Kidney (tissue), 13 donors: ENCODE measurements at regions not wholly inside any gene's neighbourhood (a gene's known extent, or its start where the extent isn't known, plus 50 kb on each side); places are given as distances from the start of the nearest gene placed in this dataset.

Experiments
- DNase-seq, 5 donors: peaks; one replicate each; pipeline ENCODE4 v3.0.0-alpha.2; 2013 to 2020
- FAIRE-seq: peaks from 2 replicates; lab custom pipeline; 2012; peaks lifted over from hg19 to GRCh38; lab: Jason Lieb, UNC
- H3K27ac ChIP-seq, 2 donors: one replicate each; pipeline ENCODE4 v1.7.0; 2013; ENCODE audit warnings: low read depth in 2 of 2, low read length in 2 of 2, inconsistent platforms in 1 of 2
- H3K27me3 ChIP-seq: one replicate; pipeline ENCODE4 v1.7.1; 2013; ENCODE audit warnings: low read length, inconsistent platforms; ENCODE audit not compliant: control insufficient read depth, insufficient read depth
- H3K36me3 ChIP-seq, 3 donors: one replicate each; pipeline versions ENCODE4 v1.7.0 to v1.7.1; 2013; ENCODE audit warnings: low read length in 3 of 3, control low read depth in 1 of 3, inconsistent platforms in 1 of 3; ENCODE audit not compliant: insufficient read depth in 3 of 3, control insufficient read depth in 2 of 3
- H3K4me1 ChIP-seq, 3 donors: one replicate each; pipeline versions ENCODE4 v1.7.0 to v1.7.1; 2013; ENCODE audit warnings: low read length in 3 of 3, inconsistent platforms in 1 of 3, low read depth in 1 of 3; ENCODE audit not compliant: control insufficient read depth in 2 of 3, insufficient read depth in 2 of 3
- H3K4me3 ChIP-seq, 3 donors: one replicate each; pipeline versions ENCODE4 v1.7.0 to v1.8.1; 2013; ENCODE audit warnings: low read length in 3 of 3, control low read depth in 1 of 3, inconsistent platforms in 1 of 3
- H3K9ac ChIP-seq, 3 donors: one replicate each; pipeline versions ENCODE4 v1.7.0 to v1.7.1; 2013; ENCODE audit warnings: low read length in 3 of 3, control low read depth in 1 of 3, inconsistent platforms in 1 of 3
- H3K9me3 ChIP-seq, 3 donors: one replicate each; pipeline versions ENCODE4 v1.7.0 to v1.7.1; 2013; ENCODE audit warnings: low read length in 3 of 3, control low read depth in 1 of 3, inconsistent platforms in 1 of 3; ENCODE audit not compliant: control insufficient read depth in 2 of 3, insufficient read depth in 1 of 3
- CTCF ChIP-seq: IDR thresholded peaks from 3 replicates; pipeline ENCODE4 v1.5.1; 2012; ENCODE audit warnings: mild to moderate bottlenecking, moderate library complexity, borderline replicate concordance; ENCODE audit not compliant: insufficient read depth; ENCODE audit errors: extremely low read depth
- intact Hi-C: fragments of 100-400 bp; cut with DNase I; formaldehyde crosslinking; loops from one replicate; pipeline ENCODE4 v1.11.1; 2022
- donor health status: control.
- donor health status: control.
- donor health status: control.
- donor health status: control.
- donor health status: control.
- donor health status: DM: yes; HTN: yes; CAD: no.
- donor health status: Normal renal cell carcinoma (clear cell type).

- FAIRE-seq, result no peak
- no peaks in the 10 kb centered on the region for H3K27me3 ChIP-seq
- H3K36me3 ChIP-seq, result no peaks in the 10 kb centered on the region
- H3K9ac ChIP-seq, result no peak overlapping the region
- intact Hi-C loops, result no loop called here
- TF ChIP-seq CTCF, result no peak
- no peak overlapping the region for H3K4me3 ChIP-seq
- H3K27ac ChIP-seq, result no peak overlapping the region
- H3K4me1 ChIP-seq, result no peaks in the 10 kb centered on the region
- no peak for DNase-seq
- no peaks in the 10 kb centered on the region for H3K9me3 ChIP-seq
Measured at GRCh38 chr4:81740487-81740886, 268.8 kb upstream of the RASGEF1B start.

GRCh38 chr4:81738891-81739290 is 267.2 kb upstream of the RASGEF1B start:
- no peak overlapping the region for H3K9ac ChIP-seq
- no peak for TF ChIP-seq CTCF
- H3K27me3 ChIP-seq, result no peaks in the 10 kb centered on the region
- no peak overlapping the region for H3K27ac ChIP-seq
- no peak for DNase-seq
- H3K9me3 ChIP-seq, result no peaks in the 10 kb centered on the region
- no peak overlapping the region for H3K4me3 ChIP-seq
- intact Hi-C loops, result no loop called here
- FAIRE-seq, result no peak
- no peaks in the 10 kb centered on the region for H3K4me1 ChIP-seq
- no peaks in the 10 kb centered on the region for H3K36me3 ChIP-seq

GRCh38 chr4:81737865-81738559 is 266.3 kb upstream of the RASGEF1B start:
- H3K27ac ChIP-seq, result no peak overlapping the region
- no peak overlapping the region for H3K9ac ChIP-seq
- H3K4me3 ChIP-seq, result no peak overlapping the region
- H3K4me1 ChIP-seq, result no peaks in the 10 kb centered on the region
- intact Hi-C loops, result no loop called here
- DNase-seq, result no peak
- no peaks in the 10 kb centered on the region for H3K9me3 ChIP-seq
- no peak for FAIRE-seq
- no peaks in the 10 kb centered on the region for H3K36me3 ChIP-seq
- no peaks in the 10 kb centered on the region for H3K27me3 ChIP-seq
- TF ChIP-seq CTCF, result no peak

GRCh38 chr4:81736324-81736723 is 264.6 kb upstream of the RASGEF1B start:
- no peak overlapping the region for H3K27ac ChIP-seq
- DNase-seq, result no peak
- no peak overlapping the region for H3K4me3 ChIP-seq
- no peaks in the 10 kb centered on the region for H3K4me1 ChIP-seq
- H3K36me3 ChIP-seq, result no peaks in the 10 kb centered on the region
- no peaks in the 10 kb centered on the region for H3K9me3 ChIP-seq
- no peak overlapping the region for H3K9ac ChIP-seq
- TF ChIP-seq CTCF, result no peak
- FAIRE-seq, result no peak
- H3K27me3 ChIP-seq, result no peaks in the 10 kb centered on the region
- intact Hi-C loops, result no loop called here
